ENCODE measurements at regions not wholly inside any gene's neighbourhood (a gene's known extent, or its start where the extent isn't known, plus 50 kb on each side); places are given as distances from the start of the nearest gene placed in this dataset.
"Not testable (repeated sequence)": the region's sequence is repeated elsewhere in the genome, so short reads cannot be mapped to it uniquely, and the experiment has no call there.

DNA sequence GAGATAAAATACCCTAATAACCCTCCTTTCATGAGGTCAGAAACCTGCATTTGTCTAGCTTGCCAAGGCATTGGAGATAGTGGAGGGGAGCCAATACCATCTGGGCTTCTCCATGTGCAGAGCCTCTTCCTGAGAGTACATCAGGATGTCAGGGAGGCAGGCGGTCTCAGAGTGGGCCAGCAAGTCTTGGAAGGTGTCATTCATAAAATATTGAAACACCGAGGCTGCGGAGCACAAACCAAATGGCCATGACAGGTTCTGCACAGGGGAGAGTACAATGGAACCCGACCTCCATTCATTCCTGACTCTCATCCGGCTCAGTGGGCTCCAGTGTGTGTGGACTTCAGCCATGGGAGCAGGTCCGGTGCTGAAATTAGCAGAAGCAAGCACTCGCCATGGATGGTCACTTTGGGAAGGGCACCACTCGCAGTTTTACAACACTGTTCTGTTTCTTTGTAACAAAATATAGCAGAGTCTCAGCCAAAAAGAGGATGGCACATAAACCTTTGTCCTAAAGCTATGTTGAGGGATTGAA is 446.6 kb downstream of the SIPA1L2 start:
- DNase-seq: no peak

DNA sequence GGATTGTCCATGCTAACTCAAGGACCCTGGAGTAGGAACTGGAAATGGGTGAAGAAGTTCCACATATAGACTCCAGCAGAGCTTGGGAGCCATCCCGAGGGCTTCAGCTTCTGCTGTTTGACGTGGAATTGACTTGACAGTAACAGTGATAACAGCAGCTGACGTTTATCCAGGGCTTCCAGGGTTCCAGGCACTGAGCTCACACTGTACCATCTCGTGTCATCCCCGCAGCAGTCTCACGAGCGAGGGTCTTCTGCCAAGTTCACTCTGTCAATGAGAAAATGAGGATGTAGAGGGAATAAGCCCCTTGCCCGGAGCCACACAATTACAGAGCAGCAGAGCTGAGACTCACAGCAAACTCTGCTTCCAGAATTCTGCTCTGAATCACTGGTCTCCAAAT is 447.7 kb downstream of the SIPA1L2 start:
- DNase-seq: no peak

DNA sequence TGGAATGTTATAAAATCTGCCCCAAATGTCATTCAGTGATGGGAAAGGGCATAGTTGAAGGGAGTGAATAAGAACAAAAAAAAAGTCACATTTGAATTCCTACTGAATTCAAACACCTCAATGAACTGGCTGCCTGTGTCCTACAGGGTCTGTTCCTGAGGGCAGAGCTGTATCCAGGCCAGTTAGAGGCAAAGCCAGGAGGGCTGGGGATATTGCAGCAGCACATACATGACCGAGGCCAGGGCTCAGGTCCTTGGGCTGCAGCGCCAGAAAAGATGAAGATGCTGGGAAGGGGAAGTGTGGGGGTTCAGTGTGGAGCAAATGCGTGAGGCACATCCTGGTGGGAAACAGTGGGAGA is 449.2 kb downstream of the SIPA1L2 start:
- no peak for DNase-seq

DNA sequence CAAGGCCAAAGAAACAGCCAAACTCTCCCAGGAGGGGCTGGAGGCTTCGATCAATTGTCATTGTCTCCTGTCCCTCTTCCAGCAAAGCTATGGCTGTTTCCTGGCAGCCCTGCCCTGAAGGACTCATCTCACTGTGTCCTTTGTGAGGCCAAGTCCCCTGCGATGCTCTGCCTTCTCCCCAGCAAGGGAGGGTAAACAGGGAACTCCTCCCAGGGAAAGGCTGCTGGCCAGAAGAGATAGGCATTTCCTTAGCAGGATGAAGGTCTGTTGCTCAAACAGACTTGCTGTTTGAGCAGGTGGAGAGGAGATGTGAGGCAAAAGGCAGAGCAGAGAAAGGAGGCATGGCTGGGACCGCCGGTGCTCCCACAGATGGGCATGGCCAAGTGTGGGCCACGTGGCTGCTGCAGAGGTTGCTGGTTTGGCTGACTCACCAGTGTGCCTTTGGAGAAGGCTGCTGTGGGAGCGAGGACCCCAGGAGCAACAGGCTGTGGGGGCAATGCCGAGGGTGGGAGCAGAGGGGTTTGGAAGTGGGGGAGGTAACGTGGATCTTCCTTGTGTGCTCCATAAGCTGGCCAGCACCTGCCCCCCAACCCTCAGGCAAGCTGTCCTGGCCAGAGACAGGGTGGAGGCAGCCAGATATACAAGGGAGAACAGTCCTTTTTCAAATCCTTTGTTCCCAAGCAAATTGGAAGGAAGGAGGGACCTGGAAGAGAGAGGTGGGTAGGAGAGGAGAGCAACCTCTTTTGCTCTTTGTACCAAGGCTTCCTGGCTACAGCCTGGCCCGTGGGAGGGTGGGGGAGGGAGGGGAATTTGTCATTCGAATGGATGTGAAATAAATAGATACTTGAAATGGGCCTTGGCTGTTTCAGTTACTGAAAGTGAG is 449.8 kb downstream of the SIPA1L2 start:
- no peak for DNase-seq

DNA sequence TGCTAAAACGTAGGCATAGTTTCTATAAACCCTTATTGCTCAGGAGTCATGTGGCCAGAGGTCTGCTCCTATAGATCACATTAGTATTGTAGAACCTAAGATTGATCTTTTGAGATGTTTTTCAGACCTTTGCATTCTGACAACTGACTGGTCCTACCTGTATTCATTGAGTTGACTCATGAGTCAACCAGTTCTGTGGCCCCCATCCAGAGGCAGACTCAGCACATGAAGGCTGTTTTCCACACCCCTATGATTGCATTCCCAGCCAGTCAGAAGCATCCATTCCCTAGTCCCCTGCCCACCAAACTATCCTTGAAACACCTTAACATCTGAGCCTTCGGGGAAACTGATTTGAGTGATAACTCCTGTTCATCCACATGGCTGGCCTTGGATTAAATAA is 451.7 kb downstream of the SIPA1L2 start:
- DNase-seq: no peak

DNA sequence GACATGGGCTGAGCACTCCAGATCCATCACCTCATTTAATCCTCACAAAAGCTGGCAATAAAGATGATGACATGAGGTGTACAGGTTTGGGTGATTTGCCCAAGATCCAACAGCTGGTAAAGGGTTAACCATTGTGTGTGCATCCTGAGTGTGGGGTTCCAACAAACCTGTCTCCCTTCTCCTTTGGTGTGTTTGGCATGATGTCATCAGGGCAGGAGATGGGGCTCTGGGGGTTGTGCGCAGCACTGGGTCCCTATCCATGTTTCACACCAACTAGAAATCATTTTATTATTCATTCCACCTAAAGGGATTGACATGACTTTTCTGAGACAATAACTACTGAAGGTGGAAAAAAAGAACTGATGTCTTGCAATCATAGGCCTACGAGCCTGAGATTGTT is 452.5 kb downstream of the SIPA1L2 start:
- no peak for DNase-seq

DNA sequence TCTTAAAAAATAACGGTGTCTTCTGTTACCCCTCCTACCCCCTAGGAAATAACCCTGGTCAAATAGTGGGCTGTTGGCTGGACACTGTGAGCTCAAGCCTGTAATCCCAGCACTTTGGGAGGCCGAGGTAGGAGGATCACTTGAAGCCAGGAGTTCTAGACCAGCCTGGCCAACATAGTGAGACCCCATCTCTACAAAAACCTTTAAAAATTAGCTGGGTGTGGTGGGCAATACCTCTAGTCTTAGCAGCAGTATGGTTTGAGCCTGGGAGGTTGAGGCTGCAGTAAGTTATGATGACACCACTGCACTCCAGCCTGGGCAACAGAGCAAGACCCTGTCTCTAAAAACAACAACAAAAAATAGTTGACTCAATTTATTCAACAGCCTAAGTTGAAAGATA is 453.7 kb downstream of the SIPA1L2 start:
- no peak for DNase-seq

DNA sequence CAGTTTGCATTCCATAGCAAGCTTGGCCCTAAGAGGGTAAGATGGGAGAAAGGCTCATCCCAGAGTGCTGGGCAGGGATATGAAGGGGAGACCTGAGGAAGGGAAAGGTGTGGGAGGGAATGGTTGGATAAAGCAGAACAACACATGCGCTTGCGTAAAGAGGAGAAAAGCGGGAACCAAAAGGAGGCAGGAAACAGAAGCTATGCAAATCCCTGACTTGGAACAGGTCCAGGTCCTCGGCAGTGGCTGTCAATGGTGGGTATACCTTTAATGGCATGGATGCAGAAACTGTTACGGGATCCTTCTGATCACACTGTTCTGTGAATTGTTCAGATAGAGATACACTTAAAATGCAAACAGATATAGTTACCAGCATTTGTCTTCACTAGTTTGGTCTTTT is 455.6 kb downstream of the SIPA1L2 start:
- no peak for DNase-seq

DNA sequence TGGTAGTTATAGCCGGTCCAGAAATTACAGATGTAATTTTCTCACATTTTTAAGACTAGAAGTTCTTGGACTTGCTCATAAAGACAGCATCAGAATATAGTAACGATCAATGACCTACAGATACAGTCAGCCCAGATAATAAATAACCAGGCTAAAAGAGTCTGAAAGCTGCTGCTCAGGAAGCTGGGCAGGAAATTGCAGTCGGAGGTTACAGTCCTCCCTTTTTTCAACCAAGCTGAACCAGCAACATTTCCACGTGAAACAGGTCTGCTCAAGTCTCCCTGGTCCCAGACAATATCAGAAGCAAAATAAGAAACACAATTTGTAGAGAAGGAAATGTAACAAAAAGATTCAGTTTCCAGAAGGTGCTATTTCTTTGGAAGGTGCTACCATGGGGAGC is 457.4 kb downstream of the SIPA1L2 start:
- no peak for DNase-seq

DNA sequence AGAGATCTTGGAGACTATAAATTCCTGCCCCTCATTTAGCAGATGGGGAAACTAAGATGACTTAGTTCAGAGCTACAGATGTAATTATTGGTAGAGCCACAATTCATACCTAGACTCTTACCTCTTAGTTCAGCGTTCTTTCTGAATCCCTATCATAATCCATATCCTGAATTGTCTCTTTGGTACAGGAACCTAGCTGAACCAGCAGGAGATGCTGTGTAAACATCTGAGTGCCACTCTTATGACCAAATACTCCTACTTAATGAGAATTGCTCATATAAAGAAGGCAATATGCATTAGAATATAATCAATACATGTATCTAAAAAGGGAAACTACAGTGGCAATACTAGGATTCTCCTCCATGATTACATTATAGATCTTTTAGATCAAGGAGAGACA is 459.0 kb downstream of the SIPA1L2 start:
- DNase-seq: no peak

DNA sequence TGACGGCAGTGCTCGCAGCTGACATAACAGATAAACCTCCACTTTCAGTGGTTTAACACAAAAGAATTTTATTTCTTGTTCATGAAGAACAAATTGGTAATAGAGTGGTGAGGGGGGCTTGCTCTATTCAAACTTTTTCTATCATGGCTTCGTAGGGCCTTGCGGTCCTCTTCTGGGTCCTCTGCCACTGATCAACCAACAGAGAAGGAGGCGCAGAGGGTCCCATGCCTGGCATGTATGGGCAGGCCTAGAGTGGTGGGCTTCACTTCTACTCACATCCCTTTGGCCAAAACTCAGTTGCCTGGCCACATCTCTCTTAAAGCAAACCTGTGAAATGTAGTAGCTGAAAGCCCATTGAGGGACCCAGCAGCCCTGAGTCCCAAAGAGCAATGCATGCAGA is 460.5 kb downstream of the SIPA1L2 start:
- DNase-seq: no peak

DNA sequence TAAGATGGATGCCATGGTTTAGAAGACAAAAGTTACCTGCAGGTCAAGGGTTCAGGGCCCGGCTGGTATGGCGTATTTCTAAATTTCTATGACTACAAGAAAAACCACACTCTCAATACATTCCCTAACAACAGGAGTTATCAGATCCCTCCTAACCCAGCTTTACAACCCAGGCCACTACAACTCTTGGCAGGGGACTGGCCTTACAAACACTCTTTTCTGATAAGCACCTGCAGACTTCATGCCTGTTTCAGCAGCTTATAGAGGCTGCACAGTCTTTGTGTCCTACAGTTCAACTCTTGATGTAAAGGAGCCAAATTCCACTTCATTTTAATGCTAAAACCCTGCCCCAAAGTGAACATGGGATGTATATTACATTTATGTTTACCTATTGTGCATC is 461.4 kb downstream of the SIPA1L2 start:
- DNase-seq: no peak

DNA sequence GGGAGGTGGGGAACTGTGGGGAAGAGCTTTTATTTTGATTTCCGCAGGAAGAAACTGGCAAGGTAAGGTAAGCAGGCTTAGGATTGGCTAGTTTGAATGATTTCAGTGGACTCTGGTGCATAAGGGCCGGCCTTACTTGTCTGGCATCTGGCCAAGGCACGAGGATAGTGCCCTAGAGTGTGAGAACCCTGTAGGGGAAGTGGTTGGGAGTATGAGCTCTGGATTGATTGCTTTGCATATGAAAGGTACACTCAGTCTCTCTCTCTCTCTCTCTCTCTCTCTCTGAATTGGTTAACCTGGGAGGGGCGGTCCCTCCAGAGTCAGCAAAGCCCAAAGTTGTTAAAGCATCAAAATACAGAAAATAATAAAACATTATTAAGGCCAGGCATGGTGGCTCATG is 463.0 kb downstream of the SIPA1L2 start:
- DNase-seq: no peak

DNA sequence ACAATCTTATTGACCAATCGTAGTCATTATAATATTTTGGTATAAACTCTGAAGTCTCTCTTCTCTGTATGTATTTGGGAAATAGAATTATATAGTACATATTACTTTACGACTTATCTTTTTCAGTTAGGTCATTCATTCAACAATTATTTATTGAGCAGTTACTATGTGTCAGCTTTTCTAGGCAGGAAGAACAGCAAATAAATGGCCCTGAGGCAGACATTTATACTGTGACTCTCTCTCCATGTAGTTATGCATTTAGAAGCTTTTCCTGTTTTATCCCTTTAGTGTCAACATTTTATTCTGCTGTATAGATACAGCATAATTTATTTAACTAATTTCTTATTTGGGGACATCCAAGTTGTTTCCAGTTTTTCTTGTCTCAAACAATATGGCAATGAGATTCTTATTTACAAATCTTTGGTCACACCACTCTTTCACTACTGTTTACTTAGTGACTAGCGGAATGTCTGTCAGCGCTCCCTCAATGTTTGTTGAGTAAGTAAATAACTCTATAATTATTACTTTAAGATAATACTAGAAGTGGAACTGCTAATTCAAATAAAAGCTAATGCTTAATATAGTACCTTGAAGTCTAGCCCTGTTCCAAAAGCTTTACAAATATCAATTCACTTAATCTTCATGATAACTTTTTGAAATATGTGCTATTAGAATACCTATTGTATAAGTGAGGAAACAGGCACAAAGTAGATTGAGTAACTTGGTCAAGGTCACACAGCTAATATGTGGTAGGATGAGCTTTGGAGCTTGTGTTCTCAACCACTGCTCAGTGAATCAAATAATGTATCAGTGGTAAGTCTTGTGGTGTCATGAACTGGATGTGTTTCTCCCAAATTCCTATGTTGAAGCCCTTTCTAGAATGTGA is 465.6 kb downstream of the SIPA1L2 start:
- DNase-seq: no peak

DNA sequence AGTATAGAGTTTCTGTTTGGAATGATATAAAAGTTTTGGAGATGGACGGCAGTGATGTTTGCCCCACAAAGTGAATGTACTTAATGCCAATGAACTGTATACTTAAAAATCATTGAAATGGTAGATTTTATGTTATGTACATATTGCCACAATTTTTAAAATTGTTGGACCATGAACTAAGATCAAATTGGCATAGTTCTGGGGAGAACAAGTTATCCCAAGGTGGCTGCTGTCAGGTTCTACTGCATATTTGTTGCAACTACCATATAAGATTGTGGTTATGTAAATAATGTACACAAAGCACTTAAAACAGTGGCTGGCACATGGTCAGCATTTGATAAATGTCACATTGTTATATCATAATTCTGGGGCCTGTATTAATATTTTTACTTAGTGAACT is 466.4 kb downstream of the SIPA1L2 start:
- DNase-seq: no peak

DNA sequence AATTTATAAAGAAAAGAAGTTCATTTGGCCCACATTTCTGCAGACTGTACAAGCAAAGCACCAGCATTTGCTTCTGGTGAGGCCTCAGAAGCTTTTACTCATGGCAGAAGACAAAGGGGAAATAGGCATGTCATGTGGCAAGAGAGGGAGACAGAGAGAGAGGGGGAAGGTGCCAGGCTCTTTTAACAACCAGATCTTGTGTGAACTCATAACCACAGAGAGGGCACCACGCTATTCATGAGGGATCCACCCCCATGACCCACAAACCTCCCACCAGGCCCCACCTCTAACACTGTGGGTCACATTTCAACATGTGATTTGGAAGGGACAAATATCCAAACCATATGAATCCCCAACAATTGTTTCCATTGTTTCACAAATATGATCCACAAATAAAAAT is 467.9 kb downstream of the SIPA1L2 start:
- no peak for DNase-seq

DNA sequence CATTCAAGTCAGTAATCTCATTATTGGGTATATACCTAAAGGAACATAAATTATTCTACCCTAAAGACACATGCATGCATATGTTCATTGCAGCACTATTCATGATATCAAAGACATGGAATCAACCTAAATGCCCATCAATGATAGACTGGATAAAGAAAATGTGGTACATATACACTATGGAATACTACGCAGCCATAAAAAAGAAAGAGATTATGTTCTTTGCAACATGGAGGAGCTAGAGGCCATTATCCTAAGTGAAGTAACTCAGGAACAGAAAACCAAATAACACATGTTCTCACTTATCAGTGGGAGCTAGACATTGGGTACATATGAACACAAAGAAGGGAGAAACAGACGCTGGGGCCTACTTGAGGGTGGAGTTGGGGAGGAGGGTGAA is 471.4 kb downstream of the SIPA1L2 start:
- DNase-seq: not testable (repeated sequence)

DNA sequence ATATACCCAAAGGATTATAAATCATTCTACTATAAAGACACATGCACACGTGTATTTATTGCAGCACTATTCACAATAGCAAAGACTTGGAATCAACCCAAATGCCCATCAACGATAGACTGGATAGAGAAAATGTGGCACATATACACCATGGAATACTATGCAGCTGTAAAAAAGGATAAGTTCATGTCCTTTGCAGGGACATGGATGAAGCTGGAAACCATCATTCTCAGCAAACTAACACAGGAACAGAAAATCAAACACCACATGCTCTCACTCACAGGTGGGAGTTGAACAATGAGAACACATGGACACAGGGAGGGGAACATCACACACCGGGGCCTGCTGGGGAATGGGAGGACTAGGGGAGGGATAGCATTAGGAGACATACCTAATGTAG is 473.9 kb downstream of the SIPA1L2 start:
- DNase-seq: not testable (repeated sequence)

DNA sequence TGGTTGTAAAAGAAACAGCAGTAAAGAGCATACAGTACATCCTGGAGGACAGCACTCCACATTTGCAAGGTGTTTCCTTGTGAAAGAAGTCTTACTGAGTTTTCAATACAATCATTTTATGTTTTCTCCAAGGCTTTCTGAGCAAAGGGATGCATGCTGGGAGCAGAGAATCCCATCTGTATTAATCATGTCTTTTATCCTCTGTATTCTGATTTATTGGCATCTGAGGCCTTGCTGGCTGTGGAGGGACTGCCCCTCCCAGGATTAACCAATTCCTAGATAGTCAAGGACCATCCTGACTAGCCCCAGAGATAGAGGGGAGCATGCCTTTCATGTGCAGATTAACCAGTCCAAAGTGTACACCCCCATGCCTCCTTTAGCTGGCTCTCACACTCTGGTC is 476.3 kb downstream of the SIPA1L2 start:
- no peak for DNase-seq

DNA sequence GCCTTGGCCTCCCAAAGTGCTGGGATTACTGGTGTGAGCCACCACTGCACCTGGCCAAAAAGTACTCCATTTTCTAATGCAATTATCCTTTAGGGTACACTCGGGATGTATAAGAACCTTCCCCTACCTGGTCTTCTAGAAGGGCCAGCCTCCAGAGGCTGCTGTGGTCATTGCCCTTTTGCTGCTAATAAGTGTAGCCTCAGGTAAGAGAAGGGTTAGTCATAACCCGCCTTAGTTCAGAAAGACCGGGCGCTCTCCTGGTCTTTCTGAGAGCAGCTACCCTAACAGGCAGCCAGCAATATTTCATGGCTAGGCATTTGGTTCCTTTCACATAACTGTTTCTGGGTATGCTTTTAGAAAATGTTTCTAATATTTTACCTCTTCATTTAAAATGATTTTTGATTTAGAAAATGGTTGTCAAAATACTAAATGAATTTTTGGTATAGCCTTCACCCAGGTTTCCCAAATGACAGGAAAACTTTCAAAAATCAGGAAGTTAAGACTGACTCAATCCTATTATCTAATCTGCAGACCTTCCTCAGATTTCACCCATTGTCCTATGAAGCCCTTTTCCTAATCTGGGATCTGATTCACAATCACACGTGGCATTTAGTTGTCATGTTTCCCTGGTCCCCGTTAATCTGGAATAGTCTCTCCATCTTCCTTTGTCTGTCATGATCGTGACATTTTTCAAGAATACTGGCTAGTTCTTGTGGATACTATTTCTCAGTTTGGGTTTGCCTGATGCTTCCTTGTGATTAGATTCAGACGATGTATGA is 479.0 kb downstream of the SIPA1L2 start:
- no peak for DNase-seq

DNA sequence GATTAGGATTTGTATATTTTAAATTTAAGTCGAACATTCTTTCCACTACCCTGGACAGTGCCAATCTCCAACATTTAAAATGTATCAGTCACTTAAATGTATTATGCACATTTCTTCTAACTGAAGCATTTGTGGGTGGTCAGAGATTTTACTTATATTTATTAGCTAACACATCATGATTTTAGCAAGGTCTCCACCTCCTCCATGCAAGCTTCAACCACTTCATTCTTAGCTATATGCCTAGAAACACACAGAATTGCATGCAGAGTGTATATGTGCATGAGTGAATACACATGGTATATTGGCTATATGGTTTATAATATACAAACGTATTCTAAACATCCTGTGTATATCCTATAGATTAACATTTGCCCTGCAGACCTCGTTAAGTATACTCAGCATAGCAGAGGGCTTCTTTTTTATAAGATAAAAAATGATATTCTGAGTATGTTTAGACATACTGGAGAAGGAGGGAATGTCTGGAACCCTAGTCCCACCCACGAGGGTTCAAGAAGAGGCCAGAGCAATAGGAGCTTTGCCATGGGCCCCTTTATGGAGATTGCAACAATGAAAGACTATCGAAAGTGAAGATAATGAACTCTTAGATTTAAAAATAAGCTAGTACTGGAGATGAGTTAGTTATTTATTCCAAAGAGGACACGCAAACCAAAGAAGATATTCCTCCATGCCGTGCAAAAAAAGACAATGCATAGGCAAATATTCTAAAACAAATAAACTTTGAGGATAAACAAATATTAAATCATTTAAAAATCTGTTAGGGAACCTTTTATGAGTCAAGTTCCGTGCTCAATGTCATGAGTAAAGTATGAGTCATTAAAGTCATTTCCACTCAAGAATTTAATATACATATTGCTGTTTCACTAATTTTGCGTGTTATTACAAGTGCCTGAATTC is 480.4 kb downstream of the SIPA1L2 start:
- DNase-seq: no peak

DNA sequence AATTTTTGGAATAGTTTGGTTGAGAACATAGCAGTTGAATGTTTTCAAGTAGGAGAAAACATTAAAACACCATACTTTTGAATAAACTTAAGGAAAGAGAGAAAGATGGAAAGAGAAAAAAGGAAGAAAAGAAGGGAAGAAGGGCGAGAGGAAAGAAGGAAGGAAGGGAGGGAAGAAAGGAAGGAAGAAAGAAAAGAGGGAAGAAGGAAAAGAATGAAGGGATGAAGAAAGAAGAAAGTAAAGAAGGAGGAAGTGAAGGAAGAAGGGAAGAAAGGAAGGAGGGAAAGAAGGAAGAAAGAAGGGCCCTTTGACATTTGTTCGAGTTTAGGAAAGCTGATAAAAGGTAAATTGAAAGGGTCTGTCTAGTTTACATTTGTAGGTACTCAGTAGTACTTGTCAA is 482.7 kb downstream of the SIPA1L2 start:
- DNase-seq: no peak
